ENCODE measurements at regions not wholly inside any gene's neighbourhood (a gene's known extent, or its start where the extent isn't known, plus 50 kb on each side); places are given as distances from the start of the nearest gene placed in this dataset.
"Not testable (repeated sequence)": the region's sequence is repeated elsewhere in the genome, so short reads cannot be mapped to it uniquely, and the experiment has no call there.

DNA sequence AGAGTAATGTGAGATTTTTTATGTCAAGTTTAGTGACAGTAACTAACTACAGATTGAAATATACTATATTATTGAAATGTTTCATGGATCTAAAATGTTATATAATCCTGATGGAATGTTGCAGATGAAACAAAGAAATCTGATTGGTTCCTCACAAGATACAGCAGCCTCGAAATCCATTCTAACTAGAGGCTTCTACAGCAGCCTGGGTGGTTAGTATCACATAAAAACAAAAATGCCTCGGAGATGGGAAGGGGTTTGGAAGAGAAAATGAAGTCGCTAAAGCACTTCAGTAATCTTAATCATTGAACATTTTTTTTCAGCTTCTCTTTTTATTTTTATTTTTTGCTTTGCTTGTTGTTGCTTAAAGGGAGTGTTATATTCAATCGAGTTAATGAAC lies 75.2 kb downstream of the TANC2 start:
- H3K4me3 ChIP-seq (ENCODE audit: low read length), result no peak overlapping the region
- no peak for DNase-seq (ENCODE audit: low read depth)
- TF ChIP-seq, protein P1, sequence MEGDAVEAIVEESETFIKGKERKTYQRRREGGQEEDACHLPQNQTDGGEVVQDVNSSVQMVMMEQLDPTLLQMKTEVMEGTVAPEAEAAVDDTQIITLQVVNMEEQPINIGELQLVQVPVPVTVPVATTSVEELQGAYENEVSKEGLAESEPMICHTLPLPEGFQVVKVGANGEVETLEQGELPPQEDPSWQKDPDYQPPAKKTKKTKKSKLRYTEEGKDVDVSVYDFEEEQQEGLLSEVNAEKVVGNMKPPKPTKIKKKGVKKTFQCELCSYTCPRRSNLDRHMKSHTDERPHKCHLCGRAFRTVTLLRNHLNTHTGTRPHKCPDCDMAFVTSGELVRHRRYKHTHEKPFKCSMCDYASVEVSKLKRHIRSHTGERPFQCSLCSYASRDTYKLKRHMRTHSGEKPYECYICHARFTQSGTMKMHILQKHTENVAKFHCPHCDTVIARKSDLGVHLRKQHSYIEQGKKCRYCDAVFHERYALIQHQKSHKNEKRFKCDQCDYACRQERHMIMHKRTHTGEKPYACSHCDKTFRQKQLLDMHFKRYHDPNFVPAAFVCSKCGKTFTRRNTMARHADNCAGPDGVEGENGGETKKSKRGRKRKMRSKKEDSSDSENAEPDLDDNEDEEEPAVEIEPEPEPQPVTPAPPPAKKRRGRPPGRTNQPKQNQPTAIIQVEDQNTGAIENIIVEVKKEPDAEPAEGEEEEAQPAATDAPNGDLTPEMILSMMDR (conservative IDR thresholded peaks at IDR 0.05; ENCODE audit: low read depth, low read length), result no peak

DNA sequence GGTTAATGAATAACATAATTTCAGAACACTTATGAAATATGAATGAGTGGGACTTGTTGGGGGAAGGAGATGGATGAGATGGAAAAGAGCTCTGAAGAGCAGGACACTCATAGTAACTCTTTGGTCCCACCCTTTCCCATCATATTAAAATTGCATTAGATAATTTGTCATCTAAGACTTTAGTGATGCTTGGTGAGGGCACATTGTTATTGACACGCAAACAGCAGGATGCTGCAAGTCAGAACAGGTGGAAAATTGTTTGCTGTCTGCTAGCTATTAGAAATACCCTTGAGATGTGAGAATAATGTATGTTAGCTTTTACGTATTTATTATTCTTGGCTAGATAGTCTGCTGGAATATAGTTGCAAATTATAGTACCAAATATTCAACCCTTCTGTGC lies 75.7 kb downstream of the TANC2 start:
- no peak overlapping the region for H3K4me3 ChIP-seq (ENCODE audit: low read length)
- TF ChIP-seq, protein P1 (conservative IDR thresholded peaks at IDR 0.05; ENCODE audit: low read depth, low read length), result no peak
- no peak for DNase-seq (ENCODE audit: low read depth)

DNA sequence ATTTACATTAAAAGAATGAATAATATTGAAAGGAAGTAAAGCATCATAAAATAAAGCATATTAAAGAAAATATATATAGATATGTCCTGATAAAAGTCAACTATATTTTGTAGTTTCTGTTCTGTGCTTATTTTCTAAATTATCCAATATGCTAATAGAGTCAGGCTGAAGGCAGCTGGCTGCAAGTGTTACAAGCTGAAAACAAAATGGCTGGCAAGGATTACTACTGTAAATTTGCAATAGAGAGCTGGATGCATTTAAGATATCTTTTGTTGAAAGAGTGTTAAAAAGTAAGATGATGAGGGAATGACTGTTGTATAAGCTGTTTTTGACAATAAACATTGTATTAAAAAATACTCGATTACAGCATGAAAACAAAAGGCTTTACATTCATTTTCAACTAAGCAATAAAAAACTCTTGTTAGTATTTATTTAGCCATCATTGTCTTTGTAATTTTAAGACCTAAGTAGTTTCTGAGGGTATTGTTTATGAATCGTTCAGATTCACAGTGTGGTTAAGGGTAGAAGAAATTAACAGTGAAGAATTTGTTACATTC lies 76.3 kb downstream of the TANC2 start:
- H3K4me3 ChIP-seq (ENCODE audit: low read length), result no peak overlapping the region
- DNase-seq (ENCODE audit: low read depth), result no peak
- TF ChIP-seq, protein P1 (conservative IDR thresholded peaks at IDR 0.05; ENCODE audit: low read depth, low read length), result no peak

DNA sequence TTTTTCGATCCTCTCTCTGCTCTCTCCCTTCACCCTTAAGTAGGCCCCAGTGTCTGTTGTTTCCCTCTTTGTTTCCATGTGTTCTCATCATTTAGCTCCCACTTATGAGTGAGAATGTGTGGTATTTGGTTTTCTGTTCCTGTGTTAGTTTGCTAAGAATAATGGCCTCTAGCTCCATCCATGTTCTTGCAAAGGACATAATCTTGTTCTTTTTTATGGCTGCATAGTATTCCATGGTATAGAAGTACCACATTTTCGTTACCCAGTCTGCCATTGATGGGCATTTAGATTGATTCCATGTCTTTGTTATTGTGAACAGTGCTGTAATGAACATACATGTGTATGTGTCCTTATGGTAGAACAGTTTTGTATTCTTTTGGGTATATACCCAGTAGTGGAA lies 91.5 kb downstream of the TANC2 start:
- H3K4me3 ChIP-seq (ENCODE audit: low read length); DNase-seq (ENCODE audit: low read depth): not testable (repeated sequence)

DNA sequence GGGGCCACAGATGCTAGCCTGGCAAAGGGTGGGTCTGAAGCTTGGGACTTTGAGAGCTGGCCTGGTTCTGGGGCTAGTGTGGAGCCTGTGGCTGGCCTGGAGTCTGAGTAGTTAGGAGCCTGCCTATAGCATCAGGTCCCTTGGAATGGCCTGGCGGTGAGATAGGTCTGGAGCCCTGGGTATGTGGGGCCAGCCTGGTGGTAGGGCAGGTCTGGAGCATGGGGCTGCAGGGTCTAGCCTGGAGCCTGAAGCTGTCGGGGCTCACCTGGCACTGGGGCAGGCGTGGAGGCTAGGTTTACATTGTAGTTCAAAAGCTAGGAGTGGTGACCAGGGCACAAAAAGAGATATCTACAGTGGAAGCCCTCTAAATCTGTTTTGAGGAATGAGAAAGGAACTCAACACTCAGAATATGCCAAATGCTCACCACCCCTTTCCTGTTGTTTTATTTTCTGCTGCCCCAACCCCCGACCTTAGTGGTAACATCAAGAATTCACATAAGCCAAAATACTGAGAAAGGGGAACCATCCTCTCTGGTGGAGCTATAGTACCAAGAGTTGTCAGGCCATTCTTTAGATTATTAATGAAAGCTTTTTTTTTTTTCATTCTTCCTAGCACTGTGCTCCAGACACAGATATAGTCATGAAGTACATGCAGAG lies 100.3 kb downstream of the TANC2 start:
- H3K4me3 ChIP-seq (ENCODE audit: low read length), result no peak overlapping the region
- TF ChIP-seq, protein P1 (conservative IDR thresholded peaks at IDR 0.05; ENCODE audit: low read depth, low read length), result no peak
- no peak for DNase-seq (ENCODE audit: low read depth)

DNA sequence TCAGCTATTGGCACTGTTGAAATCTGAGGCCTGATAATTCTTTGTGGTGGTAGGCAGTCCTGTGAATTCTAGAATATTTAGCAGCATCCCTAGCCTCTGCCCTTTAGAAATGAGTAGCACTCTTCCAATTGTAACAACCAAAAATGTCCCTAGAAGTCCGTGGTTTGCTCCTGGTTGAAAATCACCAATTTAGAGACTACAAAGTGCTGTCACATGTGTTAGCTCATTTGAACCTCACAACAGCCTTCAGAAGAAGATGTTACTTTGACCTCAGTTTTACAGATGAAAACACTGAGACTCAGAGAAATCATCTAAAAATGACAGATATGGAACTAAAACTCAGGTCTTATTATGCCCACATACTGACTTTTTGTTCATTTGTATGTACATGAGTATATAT lies 103.2 kb downstream of the TANC2 start:
- no peak for DNase-seq (ENCODE audit: low read depth)
- TF ChIP-seq, protein P1 (conservative IDR thresholded peaks at IDR 0.05; ENCODE audit: low read depth, low read length), result no peak

DNA sequence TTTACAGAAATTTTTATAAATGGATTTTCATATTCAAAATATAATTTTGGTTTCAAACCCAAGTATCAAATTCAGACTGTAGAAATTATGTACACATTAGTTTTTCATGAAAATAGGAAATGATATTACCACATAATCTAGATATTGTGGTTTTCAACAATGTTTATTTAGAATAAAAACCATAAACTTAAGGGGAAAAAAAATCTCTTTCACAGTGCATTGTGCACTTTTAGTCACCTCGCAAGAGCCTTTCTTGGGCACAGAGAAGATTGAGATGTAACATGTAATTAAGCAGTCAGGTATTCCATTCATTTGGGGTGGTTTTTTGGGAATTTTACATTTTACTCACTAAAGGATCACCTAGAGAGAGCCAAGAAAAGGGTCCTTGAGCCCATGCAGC lies 104.0 kb downstream of the TANC2 start:
- TF ChIP-seq, protein P1 (conservative IDR thresholded peaks at IDR 0.05; ENCODE audit: low read depth, low read length), result no peak
- no peak overlapping the region for H3K4me3 ChIP-seq (ENCODE audit: low read length)
- DNase-seq (ENCODE audit: low read depth), result no peak

More for the DNA sequence above, 103.2 kb downstream of the TANC2 start:
- H3K4me3 ChIP-seq (ENCODE audit: low read length), result no peak overlapping the region
